ENCODE measurements at regions not wholly inside any gene's neighbourhood (a gene's known extent, or its start where the extent isn't known, plus 50 kb on each side); places are given as distances from the start of the nearest gene placed in this dataset.

- Histone ChIP-seq H3F3A (ENCODE audit: insufficient read depth, low read length, poor library complexity, severe bottlenecking) (no peaks in the 10 kb centered on the region), H2AFZ (ENCODE audit: low read depth, low read length) (no peak overlapping the region)
- TF ChIP-seq SMC3 (conservative IDR thresholded peaks at IDR 0.05; ENCODE audit: poor library complexity) (no peak), TAF1 (IDR thresholded peaks at IDR 0.05; ENCODE audit: low read depth) (no peak)
These were observed 194.4 kb downstream of the GADD45G start for GRCh38 chr9:89799221-89799620.

DNA sequence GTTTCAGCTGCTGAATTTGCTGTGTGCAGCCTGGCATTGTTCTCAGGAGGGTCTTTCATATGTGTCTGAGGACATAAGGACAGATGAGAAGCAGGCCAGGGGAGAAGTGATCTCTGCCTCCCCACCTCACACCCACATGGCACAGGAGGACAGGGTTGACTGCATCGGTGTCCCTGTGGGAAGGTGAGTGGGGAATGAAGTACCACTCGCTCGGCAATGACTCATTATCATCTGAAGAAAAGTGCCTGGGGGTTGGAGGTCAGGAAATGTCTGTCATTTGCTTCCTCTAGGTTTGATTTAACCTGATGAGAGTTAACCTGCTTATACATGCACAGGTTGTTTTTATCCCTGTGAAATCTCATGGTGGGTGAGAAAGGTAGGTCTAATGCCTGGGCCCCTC lies 195.0 kb downstream of the GADD45G start:
- H3F3A ChIP-seq (ENCODE audit: insufficient read depth, low read length, poor library complexity, severe bottlenecking): no peaks in the 10 kb centered on the region
- H3K9me3 ChIP-seq (ENCODE audit: low read length): no peaks in the 10 kb centered on the region
- no peaks in the 10 kb centered on the region for H3K27me3 ChIP-seq (ENCODE audit: insufficient read depth, low read depth, low read length)
- H3K27ac ChIP-seq (ENCODE audit: low read length): no peak overlapping the region
- H2AFZ ChIP-seq (ENCODE audit: low read depth, low read length): no peak overlapping the region
- TF ChIP-seq MXI1 (conservative IDR thresholded peaks at IDR 0.05; ENCODE audit: poor library complexity, severe bottlenecking): no peak
- TF ChIP-seq, protein P1, sequence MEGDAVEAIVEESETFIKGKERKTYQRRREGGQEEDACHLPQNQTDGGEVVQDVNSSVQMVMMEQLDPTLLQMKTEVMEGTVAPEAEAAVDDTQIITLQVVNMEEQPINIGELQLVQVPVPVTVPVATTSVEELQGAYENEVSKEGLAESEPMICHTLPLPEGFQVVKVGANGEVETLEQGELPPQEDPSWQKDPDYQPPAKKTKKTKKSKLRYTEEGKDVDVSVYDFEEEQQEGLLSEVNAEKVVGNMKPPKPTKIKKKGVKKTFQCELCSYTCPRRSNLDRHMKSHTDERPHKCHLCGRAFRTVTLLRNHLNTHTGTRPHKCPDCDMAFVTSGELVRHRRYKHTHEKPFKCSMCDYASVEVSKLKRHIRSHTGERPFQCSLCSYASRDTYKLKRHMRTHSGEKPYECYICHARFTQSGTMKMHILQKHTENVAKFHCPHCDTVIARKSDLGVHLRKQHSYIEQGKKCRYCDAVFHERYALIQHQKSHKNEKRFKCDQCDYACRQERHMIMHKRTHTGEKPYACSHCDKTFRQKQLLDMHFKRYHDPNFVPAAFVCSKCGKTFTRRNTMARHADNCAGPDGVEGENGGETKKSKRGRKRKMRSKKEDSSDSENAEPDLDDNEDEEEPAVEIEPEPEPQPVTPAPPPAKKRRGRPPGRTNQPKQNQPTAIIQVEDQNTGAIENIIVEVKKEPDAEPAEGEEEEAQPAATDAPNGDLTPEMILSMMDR (IDR thresholded peaks at IDR 0.05; ENCODE audit: poor library complexity, severe bottlenecking): no peak
- no peak for TF ChIP-seq POLR2AphosphoS5 (IDR thresholded peaks at IDR 0.05)
- TF ChIP-seq RAD21 (conservative IDR thresholded peaks at IDR 0.05): no peak
- TF ChIP-seq SMC3 (conservative IDR thresholded peaks at IDR 0.05; ENCODE audit: poor library complexity): no peak
- no peak for TF ChIP-seq EP300 (conservative IDR thresholded peaks at IDR 0.05; ENCODE audit: poor library complexity, severe bottlenecking)
- no peak for TF ChIP-seq TAF1 (IDR thresholded peaks at IDR 0.05; ENCODE audit: low read depth)
- no peak for TF ChIP-seq REST (IDR thresholded peaks at IDR 0.05; ENCODE audit: borderline replicate concordance)
- TF ChIP-seq EZH2 (IDR thresholded peaks at IDR 0.05; ENCODE audit: borderline replicate concordance, insufficient read depth, low read length, poor library complexity, severe bottlenecking): no peak
- no peaks in the 10 kb centered on the region for H3K36me3 ChIP-seq (ENCODE audit: insufficient read depth, low read length)
- no peaks in the 10 kb centered on the region for H4K20me1 ChIP-seq (ENCODE audit: insufficient read depth)
- no peaks in the 10 kb centered on the region for H3K79me2 ChIP-seq (replicated peaks; ENCODE audit: insufficient read depth, low read length)
- no peak overlapping the region for H3K9ac ChIP-seq (ENCODE audit: low read length)
- no peak overlapping the region for H3K4me3 ChIP-seq (ENCODE audit: low read length)
- no peaks in the 10 kb centered on the region for H3K9me2 ChIP-seq (ENCODE audit: insufficient read depth, low read length)
- H3K4me2 ChIP-seq (ENCODE audit: low read length): no peak overlapping the region

More at GRCh38 chr9:89799221-89799620, 194.4 kb downstream of the GADD45G start:
- Histone ChIP-seq H3K4me3 (ENCODE audit: low read length) (no peak overlapping the region), H3K4me2 (ENCODE audit: low read length) (no peak overlapping the region), H3K79me2 (replicated peaks; ENCODE audit: insufficient read depth, low read length) (no peaks in the 10 kb centered on the region), H3K27ac (ENCODE audit: low read length) (no peak overlapping the region), H3K36me3 (ENCODE audit: insufficient read depth, low read length) (no peaks in the 10 kb centered on the region), H3K9me3 (ENCODE audit: low read length) (no peaks in the 10 kb centered on the region), H4K20me1 (ENCODE audit: insufficient read depth) (no peaks in the 10 kb centered on the region), H3K9ac (ENCODE audit: low read length) (no peak overlapping the region), H3K9me2 (ENCODE audit: insufficient read depth, low read length) (no peaks in the 10 kb centered on the region), H3K27me3 (ENCODE audit: insufficient read depth, low read depth, low read length) (no peaks in the 10 kb centered on the region)

- Histone ChIP-seq H3K79me2 (replicated peaks; ENCODE audit: insufficient read depth, low read length) (no peaks in the 10 kb centered on the region), H2AFZ (ENCODE audit: low read depth, low read length) (no peak overlapping the region), H3K27me3 (ENCODE audit: insufficient read depth, low read depth, low read length) (no peaks in the 10 kb centered on the region), H3K36me3 (ENCODE audit: insufficient read depth, low read length) (no peaks in the 10 kb centered on the region), H3K9me3 (ENCODE audit: low read length) (no peaks in the 10 kb centered on the region), H3K4me2 (ENCODE audit: low read length) (no peak overlapping the region), H3K27ac (ENCODE audit: low read length) (no peak overlapping the region), H4K20me1 (ENCODE audit: insufficient read depth) (no peaks in the 10 kb centered on the region), H3K9me2 (ENCODE audit: insufficient read depth, low read length) (no peaks in the 10 kb centered on the region), H3K4me3 (ENCODE audit: low read length) (no peak overlapping the region), H3K9ac (ENCODE audit: low read length) (no peak overlapping the region), H3F3A (ENCODE audit: insufficient read depth, low read length, poor library complexity, severe bottlenecking) (no peaks in the 10 kb centered on the region)
- TF ChIP-seq POLR2AphosphoS5 (IDR thresholded peaks at IDR 0.05): no peak
- no peak for TF ChIP-seq TAF1 (IDR thresholded peaks at IDR 0.05; ENCODE audit: low read depth)
- no peak for TF ChIP-seq REST (IDR thresholded peaks at IDR 0.05; ENCODE audit: borderline replicate concordance)
- no peak for TF ChIP-seq RAD21 (conservative IDR thresholded peaks at IDR 0.05)
- no peak for TF ChIP-seq EP300 (conservative IDR thresholded peaks at IDR 0.05; ENCODE audit: poor library complexity, severe bottlenecking)
- TF ChIP-seq MXI1 (conservative IDR thresholded peaks at IDR 0.05; ENCODE audit: poor library complexity, severe bottlenecking): no peak
- no peak for TF ChIP-seq SMC3 (conservative IDR thresholded peaks at IDR 0.05; ENCODE audit: poor library complexity)
- TF ChIP-seq, protein P1 (IDR thresholded peaks at IDR 0.05; ENCODE audit: poor library complexity, severe bottlenecking): no peak
- no peak for TF ChIP-seq EZH2 (IDR thresholded peaks at IDR 0.05; ENCODE audit: borderline replicate concordance, insufficient read depth, low read length, poor library complexity, severe bottlenecking)
These were observed 196.5 kb downstream of the GADD45G start for GRCh38 chr9:89801341-89801740.
